Stimulated activated CD4-positive, alpha-beta T cell treated with anti-CD3 and anti-CD28 coated beads, Interleukin-1b, Interleukin-23, amount 100 ng/mL, for 1 hour (primary cell): ENCODE measurements at regions not wholly inside any gene's neighbourhood (a gene's known extent, or its start where the extent isn't known, plus 50 kb on each side); places are given as distances from the start of the nearest gene placed in this dataset.

Source experiments
- DNase-seq, 2 donors: peaks; one replicate each; pipeline ENCODE4 v3.0.0-alpha.2; 2020; ENCODE audit warnings: low read depth in 2 of 2

DNA sequence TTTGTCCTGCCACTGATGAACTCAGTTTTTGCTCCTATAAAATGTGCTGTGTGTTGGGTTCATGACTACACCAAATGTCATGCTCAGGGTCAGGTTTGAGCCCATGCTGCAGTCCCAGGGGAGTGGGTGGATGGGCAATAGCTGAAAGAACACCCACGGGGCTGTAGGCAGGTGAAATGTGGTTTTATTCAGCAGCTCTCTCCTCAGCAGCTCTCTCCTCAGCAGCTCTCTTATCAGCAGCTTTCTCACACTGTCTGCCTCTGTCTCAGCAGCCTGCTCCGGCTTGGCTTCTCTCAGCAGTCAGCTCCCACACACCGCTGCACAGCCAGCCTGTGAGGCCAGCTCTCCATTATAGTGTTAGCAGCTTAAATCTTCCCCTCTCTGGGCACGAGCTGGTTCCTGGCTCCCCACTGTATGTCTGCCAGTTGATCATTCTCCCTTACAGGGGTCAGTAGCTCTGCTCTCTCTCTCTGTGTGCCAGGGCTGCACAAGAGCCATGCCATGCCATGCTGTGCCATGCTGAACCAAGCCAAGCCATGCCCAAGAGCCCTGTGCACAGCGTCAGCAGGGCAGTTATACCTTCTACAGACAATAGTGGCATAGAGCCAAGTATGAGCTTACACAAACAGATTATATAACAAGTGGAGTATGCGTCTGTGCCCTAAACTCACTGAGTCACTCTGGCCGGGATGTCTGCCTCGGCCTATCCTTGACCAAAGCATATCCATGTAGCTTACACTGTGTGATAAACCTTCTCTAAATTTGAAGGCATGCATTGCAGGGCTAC is 303.3 kb upstream of the TMPO start:
- DNase-seq, result no peak

DNA sequence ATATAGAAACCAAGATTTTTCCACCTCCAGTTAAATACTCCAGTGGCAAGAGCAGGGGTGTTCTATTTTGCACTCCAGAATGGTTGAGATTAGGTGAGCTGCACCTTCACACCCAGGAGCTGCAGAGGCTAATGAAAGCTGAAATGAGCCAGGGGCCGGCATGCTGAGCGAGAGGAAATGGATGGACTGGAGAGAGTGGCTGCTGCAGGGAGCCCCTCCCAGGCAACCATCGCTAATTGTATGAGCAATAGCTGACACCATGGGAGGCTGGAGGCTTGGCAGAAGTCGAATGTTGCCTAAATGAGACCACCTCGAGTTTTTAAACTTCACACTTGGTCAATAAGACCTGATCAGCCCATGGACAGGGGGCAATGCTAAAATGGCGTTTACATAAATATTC is 301.8 kb upstream of the TMPO start:
- DNase-seq, result no peak

DNA sequence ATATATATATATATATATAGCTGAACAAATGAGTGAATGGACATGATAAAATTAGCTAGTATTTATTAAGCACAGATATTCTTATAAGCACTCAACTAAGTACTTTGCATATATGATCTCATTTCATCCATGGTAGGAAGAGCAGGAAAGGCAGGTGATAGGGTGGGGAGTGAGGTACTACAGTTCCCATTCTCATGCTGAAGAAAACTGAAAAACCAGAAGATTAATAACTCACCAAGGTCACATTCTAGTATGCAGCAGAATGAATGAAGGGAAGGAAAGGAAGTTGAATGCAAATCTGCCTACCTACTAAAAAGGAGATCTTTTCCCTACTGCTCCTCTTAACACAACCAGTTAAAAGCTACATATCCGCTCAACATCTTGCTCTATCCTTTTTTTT is 298.1 kb upstream of the TMPO start:
- DNase-seq, result no peak

DNA sequence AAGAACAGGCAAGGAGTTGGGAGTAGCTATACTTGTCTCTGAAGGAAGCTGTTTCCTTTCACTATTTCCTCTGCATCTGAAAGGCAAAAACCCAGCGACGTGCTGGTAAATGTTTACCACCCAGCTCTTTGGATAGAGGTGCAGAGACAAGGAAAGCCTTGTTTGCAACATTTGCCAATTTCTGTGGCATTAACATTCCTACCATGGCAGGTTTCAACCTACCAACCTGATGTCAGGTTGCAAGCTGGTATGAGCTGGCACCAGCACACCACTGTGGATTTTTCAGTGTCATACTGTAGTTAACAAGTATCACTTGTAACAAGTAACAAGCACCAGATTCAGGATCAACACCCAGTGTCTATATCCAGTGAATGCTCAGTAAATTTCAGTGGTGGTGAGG is 294.8 kb upstream of the TMPO start:
- DNase-seq, result no peak

DNA sequence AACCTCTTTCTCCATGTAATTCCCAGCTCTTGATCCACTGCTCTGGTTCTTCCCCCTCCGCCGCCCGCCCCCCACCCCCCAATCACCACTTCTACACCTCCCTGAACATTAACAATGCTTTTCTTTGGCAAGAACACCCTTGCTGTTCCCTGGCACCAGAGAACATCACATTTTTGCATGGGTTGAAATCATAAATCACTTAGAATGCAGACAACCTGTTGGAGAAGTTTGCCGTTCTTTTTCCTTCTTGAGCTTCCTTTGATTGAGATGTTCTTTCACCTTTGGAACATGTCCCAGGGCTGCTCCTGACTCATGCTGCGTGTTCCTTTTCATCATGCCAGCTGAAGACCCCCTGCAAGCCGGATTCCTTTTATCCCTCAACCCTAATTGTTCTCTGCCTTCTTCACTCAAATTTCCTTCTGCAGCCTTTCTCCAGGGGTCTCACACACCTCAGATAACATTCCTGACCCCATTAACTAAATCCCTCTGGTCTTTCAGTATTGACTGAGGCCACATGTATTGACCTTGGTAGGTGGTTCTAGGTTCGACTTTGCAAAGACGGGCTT is 294.1 kb upstream of the TMPO start:
- DNase-seq, result no peak

DNA sequence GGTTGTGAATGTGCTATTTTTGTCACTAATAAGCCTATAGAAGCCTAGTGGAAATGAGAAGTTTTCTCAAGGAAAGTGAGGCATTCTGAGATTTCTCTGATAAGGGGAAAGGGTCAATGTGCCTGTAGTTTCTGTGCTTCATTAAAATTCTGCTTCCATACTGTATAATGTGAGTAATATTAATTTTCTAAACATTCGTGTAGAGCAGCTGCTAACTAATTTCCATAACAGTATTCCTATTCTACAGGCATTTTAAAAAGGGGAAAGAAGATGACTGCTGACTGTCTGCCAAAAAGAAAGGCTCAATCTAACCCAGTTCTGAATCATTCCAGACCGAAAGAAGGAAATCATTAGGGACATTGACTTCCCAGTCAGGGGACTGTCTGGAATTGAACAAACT is 293.3 kb upstream of the TMPO start:
- no peak for DNase-seq

DNA sequence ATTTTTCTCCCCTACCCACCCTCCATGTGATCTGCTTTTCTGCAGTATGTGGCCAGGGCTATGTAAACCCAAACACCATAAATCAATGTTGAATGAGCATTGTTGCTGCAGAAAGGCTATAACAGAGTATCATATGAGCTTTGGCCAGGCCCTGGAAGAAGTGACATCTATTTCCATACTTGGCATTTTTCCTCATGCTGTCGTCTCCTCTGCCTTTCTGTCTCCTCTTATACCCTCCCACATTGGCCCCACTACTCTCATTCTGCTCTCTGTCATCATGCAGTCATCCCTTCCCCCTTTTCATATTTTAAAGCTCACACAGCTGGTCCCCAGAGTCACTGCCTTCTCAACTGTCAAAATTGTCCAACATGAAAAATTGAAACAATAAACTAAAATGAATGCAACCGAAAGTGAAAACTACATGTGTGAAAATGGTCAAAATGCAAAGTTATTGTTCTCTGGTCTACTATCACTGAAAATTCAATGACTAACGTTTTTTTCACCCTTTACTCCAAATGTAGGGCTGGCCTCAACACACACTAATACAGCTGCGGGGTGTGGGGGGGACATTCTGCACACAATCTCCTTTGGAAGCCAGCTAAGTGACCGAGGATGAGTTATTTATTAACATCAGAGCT is 290.7 kb upstream of the TMPO start:
- DNase-seq, result no peak

DNA sequence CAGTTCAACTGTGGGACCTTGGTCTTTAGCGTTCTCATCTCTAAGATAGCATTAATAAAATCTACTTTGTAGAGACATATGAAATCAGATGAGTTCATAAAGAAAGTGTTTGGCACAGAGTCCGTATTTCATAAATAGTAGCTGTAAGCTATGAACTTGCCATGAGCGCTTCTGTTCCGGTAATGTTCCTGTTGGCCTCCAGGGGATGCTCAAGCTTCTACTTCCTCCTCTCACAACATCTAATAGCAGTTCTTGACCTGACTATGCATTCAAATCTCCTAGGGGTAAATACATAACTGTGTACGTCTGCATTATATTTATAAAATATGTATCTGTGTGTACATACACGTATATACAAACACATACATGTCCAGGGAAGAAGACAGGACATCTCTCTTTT is 288.2 kb upstream of the TMPO start:
- no peak for DNase-seq

DNA sequence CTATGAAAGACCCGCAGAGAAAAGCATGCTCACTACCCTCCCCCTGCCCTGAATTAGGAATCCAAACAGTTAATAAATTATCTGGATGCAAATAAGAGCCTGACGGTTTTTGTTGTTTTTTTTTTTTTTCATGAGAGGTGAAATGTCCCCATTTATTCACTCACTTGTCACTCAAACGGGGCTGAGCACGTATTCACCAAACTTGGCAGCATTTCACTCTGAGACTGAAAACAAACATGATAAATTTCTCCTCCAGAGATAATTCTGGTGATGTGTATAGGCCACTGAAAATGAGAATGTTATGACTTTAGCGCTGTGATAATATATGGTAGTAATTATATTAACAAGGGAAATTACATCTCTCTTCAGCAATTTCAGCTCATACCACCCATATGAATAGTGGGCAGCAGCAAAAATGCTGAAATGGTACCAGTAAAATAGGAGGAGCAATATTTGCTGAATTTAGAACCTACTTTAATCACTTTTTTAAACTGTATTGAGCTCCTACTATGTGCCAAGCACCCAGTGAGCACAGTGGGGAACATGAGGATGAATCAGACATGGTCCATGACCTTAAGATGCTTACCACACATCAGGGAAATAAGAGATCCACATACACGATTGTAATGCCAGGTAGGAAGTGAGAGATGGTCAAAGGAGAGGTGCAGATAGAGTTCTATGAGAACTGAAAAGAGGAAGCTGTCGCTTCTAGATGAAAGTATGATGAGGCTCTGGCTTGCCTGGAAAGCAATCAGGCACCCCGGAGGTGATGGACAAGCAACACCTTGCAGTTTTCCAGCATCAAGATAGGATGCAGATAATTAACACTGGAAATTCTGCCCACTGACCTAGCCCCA is 286.5 kb upstream of the TMPO start:
- no peak for DNase-seq

DNA sequence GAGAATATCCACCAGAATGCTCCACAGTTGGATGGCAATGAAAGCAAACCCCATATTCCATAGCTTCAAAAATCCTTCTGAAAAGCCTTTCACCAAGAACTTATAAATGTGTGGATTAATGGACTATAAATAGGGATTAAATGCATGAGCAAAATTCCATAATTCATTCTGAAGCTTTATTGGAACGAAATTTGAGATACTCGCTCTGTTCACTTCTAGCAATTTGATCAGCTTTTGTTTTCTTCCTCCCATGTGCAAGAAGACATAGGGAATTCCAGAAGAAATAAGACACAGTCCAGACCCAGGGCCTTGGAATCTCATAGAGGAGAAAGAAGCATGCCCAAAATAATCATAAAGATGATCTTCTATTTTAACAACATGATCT is 285.9 kb upstream of the TMPO start:
- no peak for DNase-seq

DNA sequence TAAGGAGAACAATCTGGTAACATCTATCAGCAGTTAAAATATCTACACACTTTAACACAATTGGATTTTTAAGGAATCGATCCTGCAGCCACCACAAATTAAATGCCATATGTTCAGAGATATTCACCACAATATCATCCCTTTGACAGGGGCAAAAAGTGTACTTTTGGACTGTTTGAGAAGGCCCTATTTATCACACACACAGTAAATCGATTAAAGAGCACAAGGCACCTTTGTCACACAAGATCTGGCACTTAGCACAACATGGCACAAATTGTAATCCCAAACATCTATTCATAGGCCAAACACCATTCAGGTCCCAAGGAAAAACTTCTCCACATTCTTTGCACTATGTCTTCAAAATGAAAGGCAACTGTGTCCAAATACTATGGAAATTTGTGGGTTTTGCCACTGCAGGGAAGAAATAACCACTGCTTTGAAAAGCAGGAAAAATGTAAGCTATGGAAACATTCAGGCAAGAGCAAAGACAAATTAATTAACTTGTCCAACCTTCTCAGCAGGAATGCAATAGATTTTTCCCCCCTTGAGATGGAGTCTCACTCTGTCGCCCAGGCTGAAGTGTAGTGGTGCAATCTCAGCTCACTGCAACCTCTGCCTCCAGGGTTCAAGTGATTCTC is 282.5 kb upstream of the TMPO start:
- DNase-seq, result no peak

DNA sequence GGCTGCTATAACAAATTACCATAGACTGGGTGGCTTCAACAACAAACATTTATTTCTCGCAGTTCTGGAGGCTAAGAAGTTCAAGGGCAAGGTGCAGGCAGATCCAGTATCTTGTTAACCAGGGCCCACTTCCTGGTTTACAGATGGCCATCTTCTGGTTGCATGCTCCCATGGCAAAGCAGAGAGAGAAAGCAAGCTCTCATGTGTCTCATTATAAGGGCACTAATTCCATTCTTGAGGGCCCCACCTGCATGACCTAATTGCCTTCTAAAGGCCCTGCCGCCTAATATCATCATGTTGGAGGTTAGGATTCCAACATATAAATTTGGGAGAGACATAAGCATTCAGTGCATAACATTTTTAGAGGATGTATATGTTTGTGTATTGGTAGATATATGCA is 280.1 kb upstream of the TMPO start:
- DNase-seq, result no peak

DNA sequence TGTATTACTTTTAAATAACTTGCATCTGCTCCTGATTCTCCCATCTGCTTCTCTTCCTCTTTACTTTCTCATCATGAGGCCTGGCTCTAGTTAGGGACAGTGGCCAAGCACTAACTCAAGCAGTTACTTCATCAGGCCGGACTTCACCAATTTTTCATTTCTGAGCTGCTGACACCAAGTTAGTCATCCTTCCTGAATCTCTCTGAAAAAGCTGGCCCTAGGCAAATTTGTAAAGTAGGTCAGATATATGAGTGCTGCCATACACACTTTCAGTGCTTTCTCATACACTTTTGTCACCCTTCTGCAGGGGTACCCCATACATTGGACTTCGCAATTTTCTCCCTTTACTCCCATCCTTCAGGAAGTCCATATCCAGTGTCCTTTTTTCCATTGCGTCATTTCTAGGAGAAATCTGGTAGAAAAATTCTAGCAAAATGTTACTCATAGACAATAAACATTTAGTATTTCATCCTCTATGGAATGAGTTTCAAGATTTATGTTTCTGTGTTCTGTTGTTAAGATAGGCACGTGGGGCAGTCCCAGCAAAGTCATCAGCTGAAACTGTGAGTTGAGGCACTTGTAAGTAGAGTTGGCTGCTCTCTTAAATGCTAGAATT is 276.8 kb upstream of the TMPO start:
- no peak for DNase-seq

DNA sequence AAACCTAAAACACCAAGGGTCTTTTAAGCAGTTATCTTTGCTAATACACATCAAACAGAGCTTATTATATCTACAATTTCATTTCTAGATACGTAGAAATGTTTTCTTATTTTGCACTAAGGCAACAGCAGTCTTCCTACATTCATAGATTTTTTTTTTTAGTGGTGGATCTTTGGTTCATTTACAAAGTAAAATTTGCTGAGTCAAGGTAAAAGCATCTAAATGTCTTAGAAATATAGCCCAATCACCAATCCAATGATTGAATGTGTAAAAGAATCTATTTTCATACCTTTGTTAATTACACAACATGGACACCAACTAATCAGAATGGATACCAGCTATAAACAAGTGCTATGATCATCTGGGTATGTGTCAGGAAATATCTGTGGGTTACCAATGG is 272.2 kb upstream of the TMPO start:
- DNase-seq, result no peak

DNA sequence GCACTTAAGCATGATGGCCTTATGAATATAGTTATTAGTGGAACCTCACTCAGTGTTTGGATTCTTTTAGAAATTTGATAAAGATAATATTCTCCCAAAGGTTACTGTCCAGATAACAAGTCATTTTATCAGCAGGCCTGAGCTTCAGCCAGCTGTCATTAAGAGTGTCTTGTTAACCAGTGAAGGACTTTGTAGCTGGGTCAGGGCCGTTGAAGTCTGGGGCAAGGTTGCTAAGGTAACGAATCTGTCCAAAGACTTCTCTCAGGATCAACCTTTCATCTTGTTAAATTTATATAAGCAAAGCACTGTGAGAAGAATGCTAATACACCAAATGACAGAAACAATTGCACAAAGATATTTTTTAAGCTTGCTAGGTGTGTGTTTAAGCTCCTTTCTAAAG is 271.3 kb upstream of the TMPO start:
- no peak for DNase-seq

DNA sequence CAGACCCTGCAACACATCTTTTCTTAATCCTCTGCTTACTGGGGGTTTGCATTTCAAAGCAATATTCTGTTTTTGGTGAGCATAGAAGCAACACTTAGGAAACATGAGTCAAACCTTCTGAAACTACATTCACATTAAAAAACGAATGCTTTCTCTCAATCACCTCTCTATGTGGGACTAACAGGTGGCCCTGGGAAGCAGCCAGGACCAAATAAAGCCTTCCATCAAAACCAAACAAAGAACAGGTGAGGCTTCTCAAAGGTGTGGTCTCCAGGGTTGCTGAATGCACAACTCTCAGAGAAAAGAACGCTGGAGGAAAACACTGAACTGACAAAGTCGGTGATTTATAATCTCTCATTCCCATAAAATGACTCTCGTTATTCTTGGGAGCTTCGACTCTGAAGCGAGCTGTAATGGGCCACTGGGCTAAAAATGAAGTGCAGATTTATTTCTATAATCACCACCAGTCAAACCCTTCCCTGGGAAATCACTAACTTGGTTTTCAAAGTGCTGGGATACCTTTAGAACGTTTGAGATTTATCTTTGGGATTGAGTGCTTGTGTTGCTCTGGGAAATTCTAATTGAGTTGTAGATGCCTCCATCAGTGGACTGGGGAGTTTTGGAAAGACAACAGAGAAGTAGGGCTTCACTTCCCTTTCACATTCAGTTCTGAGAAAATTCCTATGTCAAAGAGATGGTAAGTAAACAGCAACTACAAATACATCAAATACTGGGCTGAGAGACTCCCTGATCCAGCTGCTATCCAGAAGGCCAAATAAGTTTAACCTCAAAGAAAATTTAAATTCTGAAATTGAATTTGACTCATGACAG is 262.0 kb upstream of the TMPO start:
- no peak for DNase-seq

DNA sequence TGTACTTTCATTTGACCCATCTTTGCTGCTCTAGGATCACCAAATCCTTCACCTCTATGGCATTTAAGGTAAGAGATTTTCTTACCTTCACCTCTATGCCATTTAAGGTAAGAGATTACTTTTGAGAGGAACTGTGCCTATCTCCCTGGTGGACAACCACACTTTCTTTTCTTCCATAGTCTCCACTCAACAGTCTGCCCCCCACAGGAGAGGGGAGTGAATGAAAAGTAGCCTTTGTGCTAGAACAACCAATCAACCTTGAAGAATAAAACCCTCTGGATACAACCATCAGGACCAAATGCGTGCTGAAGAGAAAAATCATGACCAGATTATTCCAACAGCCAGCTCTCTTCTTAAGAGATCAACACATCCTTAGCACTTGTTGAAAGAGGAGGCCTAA is 258.6 kb upstream of the TMPO start:
- no peak for DNase-seq

DNA sequence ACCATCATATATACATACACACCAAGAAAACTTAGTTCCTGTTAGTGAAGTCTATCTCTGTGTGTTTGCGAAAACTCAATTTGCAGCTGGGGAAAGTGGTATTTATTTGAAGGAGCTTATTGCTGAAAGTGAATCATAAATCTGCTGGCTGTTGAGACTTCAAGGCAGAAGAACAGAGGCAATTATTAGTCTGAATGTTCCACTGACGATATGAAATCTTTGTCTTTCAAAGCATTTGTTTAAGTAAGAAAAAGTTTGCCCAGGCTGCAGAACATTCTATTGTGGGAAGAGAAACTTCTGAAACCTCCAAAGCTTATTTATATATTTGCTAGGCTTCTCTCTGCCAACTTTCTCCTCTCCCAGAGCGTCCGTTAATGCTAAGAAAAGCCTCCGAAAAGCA is 255.7 kb upstream of the TMPO start:
- no peak for DNase-seq

DNA sequence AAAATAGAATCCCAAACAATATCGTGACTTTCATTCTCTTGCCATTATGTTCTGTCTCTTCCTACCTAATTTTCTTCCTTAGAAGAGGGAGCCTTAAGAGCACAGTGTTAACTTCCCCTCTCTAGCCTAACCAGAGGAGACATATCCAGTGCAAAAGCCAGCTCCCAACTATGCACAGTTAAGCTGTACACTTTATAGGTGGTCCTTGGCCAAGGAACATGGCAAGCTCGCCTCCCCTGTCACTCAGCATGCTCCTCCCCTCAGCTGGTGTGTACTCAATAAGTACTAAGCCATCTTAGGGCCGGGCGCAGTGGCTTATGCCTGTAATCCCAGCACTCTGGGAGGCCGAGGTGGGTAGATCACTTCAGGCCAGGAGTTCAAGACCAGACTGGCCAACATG is 255.1 kb upstream of the TMPO start:
- no peak for DNase-seq

DNA sequence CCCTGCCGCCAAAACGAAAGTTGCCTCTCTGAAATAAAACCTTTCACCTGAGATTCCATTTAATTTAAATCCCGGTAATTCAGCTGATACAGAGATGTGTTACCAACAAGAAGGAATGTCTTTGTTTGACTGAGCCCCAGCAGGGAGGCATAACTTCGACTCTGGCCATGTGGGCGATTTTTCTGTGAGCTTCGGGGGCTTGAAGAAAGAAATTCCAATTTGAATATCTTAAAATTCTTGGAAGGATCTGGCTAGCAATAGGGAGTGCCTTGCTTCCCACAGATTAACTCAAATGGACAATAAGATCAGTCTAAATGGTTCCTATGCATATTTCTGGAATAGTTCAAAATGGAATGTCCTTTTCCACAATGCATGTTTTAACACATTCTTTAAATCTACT is 252.5 kb upstream of the TMPO start:
- no peak for DNase-seq
